Left kidney (tissue), 1 donor: ENCODE measurements at regions not wholly inside any gene's neighbourhood (a gene's known extent, or its start where the extent isn't known, plus 50 kb on each side); places are given as distances from the start of the nearest gene placed in this dataset.
"Not testable (repeated sequence)": the region's sequence is repeated elsewhere in the genome, so short reads cannot be mapped to it uniquely, and the experiment has no call there.

Experiments used
- DNase-seq: peaks from one replicate; pipeline ENCODE4 v3.0.0-alpha.2; 2013

GRCh38 chr5:18461766-18462165, 827.5 kb downstream of the TAF11L14 start:
- no peak for DNase-seq

DNA sequence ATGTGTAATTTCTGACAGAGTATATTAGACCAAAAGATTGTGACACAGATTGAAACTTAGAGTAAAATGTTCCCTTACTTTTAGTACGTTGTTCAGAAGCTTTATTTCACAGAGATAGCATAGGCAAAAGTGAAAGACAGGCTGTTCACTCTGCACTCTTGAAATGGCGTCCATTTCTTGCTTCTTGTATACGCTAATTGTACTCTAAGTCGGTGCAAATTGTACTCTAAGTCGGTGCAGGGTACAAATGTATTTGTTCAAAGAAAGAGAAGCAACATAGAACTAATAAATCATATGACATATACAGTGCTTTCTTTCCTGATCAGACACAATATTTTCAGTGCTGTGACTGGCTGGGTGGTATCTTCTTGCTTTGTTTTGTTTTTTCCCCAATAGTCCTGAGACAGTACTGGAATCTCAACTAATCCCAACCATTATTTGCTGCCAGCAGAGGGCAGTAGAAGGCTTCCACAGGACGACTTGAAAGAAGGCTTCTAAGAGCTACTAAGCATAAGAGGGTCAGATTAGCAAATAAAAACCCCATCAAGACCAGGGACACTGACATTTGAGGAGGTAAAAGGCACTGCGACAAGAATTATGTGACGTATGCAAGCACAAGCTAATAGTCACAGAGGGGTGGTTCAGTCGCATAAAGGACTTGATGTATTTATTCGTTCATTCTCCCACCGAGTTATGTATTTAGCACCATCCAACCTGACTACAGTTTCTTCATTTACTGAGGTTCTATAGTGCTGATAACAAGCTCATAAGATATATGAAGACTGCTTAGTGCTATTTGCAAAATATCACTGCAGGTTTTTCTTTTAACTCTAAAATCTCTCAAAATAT, 831.8 kb downstream of the TAF11L14 start:
- peak; percentile 74 for DNase-seq

GRCh38 chr5:18466731-18467130, 832.5 kb downstream of the TAF11L14 start:
- no peak for DNase-seq

DNA sequence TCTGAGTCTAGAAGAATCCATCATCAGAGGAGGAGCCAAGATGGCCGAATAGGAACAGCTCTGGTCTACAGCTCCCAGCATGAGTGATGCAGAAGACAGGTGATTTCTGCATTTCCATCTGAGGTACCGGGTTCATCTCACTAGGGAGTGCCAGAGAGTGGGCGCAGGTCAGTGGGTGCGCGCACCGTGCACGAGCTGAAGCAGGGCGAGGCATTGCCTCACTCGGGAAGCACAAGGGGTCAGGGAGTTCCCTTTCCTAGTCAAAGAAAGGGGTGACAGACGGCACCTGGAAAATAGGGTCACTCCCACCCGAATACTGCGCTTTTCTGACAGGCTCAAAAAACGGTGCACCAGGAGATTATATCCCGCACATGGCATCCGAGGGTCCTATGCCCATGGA, 837.5 kb downstream of the TAF11L14 start:
- not testable (repeated sequence) for DNase-seq

- no peak for DNase-seq
Measured at GRCh38 chr5:18483451-18483850, 849.2 kb downstream of the TAF11L14 start.

DNA sequence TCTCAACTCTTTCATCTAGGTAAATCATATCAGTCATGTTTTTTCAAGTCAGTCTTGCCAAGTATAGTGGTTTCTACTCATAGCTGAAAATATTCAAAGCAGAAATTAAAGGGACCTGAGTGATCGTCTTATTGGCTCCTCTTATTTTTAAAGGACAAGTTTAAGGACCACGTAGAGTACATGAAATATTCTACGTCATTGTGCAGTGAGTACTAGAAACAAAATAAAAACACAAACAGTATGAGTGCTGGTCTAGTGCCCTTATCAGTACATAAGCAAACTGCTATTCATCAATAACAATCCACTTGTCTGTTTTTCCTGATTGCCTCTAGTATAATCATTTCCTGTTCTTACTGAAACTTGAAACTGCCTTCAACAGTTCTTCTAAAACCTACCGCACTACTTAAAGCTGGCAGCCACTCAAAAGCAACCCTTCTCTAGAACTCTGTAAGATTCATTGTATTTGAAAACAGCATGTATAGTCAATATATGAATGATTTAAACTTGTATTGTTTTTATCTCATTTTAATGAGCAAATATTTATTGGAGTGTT, 853.7 kb downstream of the TAF11L14 start:
- no peak for DNase-seq

DNA sequence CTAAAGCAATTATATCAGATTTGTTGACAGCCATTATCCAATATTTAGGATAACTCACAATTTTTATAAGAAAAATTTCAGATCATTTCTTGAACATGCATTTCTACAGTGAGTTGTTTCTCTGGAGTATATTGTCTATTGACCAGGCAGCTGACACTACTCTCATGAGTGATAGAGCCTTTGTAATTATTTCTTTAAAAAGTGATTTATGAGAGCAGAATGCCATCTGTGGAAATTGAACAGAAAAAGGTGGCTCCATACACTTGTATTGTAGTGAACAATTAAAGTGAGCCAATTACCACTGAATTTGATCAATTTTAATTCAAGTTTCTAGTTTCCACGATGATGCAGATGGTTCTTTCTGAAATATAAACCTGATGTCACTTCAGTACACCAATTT, 855.4 kb downstream of the TAF11L14 start:
- DNase-seq: no peak

DNA sequence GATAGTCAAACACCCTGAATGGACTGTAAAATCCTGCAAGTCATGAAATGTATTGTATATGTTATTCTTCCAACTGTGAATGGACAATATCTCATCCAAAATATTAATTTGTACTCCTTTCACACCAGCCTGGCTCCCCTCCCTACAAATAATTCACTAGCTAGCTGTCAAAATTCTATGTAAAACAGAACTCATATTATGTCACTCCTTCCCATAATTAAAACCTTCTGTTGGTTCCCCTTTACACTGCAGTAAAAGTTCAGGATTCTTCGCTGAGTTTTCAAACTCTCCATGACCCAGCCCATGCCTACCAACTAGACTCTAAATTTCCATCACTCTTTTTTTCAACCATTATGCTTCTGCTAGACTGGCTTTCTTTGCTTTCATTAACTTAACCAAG, 857.1 kb downstream of the TAF11L14 start:
- DNase-seq: no peak

DNA sequence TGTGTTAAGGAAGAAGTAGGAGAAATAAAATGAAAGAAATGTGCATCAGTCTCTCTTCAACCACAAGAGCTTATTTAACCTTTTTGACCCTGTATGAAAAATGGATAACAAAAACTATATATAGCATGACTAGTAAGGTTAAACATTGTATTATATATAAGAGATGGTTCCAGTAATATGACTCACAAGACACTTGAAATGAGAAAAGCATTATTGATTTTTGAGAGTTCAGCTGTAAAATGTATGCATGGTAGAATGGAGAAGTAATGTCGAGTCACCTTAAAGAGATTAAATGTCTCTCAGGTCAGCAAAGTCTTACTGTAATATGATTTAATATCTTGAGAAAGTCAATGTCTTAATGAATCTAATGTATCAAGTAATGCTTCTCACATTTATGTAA, 860.9 kb downstream of the TAF11L14 start:
- no peak for DNase-seq

DNA sequence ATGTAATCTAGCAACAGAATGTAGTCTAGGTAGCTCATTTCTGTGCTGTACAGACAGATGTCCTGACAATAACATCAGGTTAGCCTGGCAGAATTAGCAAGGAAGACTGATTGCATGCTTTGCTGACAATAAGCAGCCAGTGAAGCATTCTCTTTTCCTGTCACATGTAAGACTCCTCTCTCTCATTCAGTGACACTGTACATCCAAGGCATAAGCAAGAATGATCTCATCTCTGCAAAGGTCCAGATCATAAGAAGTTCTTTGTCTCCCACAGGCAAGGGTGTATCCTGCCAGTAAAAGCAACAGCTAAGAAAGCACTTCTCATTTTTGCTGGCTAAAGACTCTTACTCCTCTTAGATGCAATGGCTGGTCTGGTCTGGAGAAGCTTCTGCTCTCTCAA, 861.8 kb downstream of the TAF11L14 start:
- DNase-seq: no peak

DNA sequence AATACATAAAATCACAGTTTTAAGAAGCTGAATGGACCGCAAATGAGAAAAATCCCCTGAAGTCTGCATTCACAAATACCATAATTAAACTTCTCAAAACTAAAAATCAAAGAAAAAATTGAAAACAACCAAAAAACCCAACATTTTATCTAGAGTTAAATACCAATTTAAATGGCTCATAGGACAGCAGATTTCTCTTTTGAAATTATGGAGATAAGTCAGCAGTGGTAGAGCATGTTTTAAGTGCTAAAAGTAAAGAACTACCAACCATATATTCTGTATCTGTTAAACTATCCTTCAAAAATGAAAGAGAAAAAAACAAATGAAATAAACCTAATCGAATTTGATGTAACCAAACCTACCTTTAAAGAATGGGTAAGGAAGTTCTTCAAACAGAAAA, 862.8 kb downstream of the TAF11L14 start:
- DNase-seq: no peak

- DNase-seq: no peak
Measured at GRCh38 chr5:18503797-18504328, 869.6 kb downstream of the TAF11L14 start.

DNA sequence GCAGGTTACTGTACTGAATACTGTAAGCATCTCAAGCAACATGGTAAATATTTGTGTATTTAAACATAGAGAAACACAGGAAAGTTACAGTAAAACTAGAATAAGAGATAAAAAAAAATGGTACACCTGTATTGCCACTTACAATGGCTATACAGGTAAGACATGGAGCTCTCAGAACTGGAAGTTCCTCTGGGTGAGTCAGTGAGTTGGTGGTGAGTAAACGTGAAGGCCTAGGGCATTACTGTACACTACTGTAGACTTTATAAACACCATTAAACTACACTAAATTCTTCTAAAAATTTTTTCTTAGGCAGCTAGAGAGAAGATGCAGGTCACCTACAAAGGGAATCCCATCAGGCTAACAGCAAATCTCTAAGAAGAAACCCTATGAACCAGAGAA, 872.9 kb downstream of the TAF11L14 start:
- no peak for DNase-seq

DNA sequence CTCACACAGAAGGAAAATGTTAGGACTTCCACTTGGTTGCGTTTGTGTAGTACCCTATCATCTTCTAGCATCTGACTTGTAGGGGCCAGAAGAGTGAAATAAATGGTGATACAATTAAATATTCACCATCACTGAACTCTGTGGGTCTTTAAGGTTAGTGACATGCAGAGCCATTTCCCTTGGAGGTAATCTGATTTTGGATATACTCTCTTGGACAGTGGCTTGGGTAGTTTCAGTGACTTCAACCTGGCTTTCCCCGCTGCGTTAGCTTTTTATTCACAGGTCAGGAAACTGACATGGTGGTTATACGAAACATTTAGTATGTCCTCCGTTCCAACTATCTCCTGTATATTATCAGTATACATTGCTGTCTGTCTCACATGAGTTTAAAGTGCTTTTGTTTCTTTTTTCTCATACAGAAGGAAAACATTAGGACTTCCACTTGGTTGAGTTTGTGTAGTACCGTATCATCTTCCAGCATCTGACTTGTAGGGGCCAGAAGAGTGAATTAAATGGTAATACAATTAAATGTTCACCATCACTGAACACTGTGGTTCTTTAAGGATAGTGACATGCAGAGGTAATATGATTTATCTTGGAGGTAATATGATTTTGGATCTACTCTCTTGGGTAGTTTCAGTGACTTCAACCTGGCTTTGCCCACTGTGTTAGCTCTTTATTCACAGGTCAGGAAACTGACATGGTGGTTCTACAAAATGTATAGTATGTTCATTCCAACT, 883.6 kb downstream of the TAF11L14 start:
- DNase-seq: no peak

DNA sequence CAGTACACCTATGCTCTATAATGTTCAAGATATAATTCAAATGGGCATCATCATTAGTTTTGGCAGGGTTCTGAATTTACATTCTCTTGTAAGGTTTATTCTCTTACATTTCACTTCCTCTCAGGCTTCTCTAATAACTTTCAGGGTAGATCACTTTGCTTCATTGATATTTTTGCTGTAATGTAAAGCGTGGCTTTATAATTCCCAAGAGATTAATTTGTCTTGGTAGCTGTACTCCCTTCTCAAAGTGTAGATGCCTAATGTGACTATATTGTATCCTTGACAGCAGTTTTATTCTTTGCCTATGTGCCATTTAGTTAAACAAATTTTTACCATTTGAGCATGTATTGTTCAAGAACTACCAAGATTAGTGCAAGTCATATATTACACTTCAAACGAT, 889.1 kb downstream of the TAF11L14 start:
- no peak for DNase-seq

DNA sequence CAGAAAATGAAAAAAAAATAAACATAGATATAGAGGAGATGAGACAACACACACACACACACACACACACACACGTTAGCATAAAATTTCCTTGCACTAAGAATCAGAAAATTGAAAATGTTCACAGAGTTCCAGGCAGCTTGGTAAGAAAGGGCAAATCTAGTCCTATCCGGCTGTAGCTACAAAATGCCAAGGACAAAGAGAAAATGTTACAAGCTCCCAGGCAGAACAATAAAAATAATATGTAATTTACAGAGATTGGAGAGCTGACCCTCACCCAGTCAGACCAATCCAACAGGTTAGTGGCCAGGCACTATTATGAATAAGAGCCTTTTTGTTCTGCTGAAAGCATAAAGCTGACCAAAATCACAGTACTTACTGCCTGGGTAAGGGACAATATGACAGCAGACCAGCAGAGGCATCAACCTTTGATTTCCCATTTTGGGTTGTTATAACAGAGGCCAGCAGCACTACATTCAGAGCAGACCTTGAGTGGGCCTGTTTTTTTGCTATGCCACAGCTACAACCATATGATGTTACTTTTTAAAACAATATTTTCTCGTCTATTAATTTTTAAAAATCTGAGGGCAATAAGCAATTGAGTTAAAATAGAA, 892.6 kb downstream of the TAF11L14 start:
- no peak for DNase-seq

GRCh38 chr5:18533137-18533536, 898.9 kb downstream of the TAF11L14 start:
- DNase-seq: no peak

DNA sequence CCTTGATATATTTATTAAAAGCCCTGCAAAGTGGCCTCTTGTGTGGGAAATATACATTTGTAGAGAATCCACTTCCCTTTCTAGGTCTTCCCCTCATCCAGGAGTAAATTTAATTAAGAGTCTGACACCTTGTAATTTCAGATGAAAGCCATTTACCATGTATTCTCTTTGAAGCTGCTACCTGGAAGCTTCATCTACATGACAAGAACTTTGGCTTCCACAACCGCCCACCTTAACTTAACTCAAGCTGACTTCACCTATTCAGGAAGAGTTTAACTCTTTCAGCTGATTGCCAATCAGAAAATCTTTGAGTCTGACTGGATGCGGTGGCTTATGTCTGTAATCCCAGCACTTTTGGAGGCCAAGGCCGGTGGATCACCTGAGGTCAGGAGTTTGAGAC, 899.9 kb downstream of the TAF11L14 start:
- DNase-seq: no peak

DNA sequence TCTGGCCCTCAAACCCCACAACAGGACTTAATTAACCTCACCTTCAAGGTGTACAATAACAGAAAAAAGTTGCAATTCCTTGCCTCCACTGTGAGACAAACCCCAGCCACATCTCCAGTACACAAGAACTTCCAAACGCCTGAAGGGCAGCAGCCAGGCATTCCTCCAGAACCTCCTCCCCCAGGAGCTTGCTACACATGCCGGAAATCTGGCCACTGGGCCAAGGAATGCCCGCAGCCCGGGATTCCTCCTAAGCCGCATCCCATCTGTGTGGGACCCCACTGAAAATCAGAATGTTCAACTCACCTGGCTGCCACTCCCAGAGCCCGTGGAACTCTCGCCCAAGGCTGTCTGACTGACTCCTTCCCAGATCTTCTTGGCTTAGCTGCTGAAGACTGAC, 901.5 kb downstream of the TAF11L14 start:
- not testable (repeated sequence) for DNase-seq

DNA sequence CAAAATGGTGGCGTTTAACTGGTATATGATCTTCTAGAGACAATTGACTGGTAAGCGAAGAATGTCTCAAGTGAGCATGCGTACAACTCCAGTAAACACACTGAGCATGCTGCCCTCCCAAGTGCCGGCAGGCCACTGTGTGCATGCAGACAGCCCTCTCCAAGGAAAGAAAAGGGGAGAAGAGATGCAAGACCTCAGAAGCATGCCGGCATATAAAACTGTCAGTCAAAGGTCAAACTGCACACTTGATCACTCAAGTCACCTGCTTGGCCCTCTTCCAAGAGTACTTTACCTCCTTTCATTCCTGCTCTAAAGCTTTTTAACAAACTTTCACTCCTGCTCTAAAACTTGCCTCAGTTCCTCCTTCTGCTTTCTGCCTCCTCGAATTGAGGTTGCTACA, 910.2 kb downstream of the TAF11L14 start:
- peak; percentile 10 for DNase-seq

GRCh38 chr5:18546591-18546990, 912.3 kb downstream of the TAF11L14 start:
- DNase-seq: no peak

DNA sequence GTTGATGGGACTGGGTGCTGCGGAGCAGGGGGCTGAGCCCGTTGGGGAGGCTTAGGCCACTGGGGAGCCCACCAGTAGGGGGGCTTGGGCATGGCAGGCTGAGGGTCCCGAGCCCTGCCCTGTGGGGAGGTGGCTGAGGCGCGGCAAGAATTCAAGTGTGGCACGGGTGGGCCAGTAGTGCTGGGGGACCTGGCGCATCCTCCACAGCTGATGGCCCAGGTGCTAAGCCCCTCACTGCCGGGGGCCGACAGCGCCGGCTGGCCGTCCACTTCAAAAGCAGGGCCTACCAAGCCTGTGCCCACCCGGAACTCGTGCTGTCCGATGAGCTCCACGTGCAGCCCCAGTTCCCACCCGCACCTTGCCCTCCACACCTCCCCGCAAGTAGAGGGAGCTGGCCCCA, 917.5 kb downstream of the TAF11L14 start:
- no peak for DNase-seq

DNA sequence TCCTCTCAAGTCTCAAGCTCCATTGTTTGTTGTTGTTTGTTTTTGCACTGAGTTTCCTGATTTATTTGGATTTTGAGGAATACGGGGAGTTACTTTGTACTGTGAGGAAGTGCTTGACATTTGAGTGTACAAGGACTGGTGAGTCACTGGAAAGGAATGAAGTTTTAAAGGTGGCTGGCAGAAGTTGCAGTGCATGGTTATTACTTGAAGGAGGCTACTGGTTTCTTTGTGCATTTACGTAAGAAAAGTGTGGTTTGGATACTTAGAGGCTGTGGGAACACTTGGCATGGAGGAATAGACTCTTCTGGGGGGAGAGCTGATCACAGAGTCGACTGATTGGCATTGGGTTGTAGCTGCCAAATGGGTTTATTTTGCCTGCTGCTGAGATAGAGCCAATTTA, 919.0 kb downstream of the TAF11L14 start:
- no peak for DNase-seq
